OCI-LY1 (cell line): ENCODE measurements at regions not wholly inside any gene's neighbourhood (a gene's known extent, or its start where the extent isn't known, plus 50 kb on each side); places are given as distances from the start of the nearest gene placed in this dataset.

ENCODE experiments used
- H2AFZ ChIP-seq: fragments of 200-600 bp; sonication (generic), shearing (Covaris generic); 2 replicates; pipeline ENCODE4 v1.6.0; 2014; ENCODE audit warnings: antibody characterized with exemption, mild to moderate bottlenecking, low read length
- H3F3A ChIP-seq: fragments of 200-600 bp; sonication (generic), shearing (Covaris generic); 2 replicates; pipeline ENCODE4 v1.6.0; 2014; ENCODE audit warnings: mild to moderate bottlenecking, antibody characterized with exemption, low read length, moderate library complexity; ENCODE audit not compliant: insufficient read depth
- H3K27ac ChIP-seq: fragments of 200-600 bp; sonication (generic); 2 replicates; pipeline ENCODE4 v1.5.1; 2014; ENCODE audit warnings: low read length, mixed run types, mild to moderate bottlenecking, low read depth; ENCODE audit not compliant: poor library complexity, severe bottlenecking
- H3K27me3 ChIP-seq: fragments of 200-600 bp; sonication (generic); 2 replicates; pipeline ENCODE4 v1.6.0; 2014; ENCODE audit warnings: antibody characterized with exemption, mild to moderate bottlenecking, low read length, moderate library complexity; ENCODE audit not compliant: insufficient read depth
- H3K36me3 ChIP-seq: fragments of 200-600 bp; sonication (generic); 2 replicates; pipeline ENCODE4 v1.6.1; 2014; ENCODE audit warnings: mild to moderate bottlenecking, antibody characterized with exemption, low read length, moderate library complexity, mixed read lengths; ENCODE audit not compliant: insufficient read depth
- H3K4me1 ChIP-seq: fragments of 200-600 bp; sonication (generic); 2 replicates; pipeline ENCODE4 v1.5.1; 2014; ENCODE audit warnings: mild to moderate bottlenecking, low read length, moderate library complexity; ENCODE audit not compliant: insufficient read depth, severe bottlenecking
- H3K4me2 ChIP-seq: fragments of 200-600 bp; sonication (generic), shearing (Covaris generic); 2 replicates; pipeline ENCODE4 v1.6.1; 2014; ENCODE audit warnings: low read length
- H3K4me3 ChIP-seq: fragments of 200-600 bp; sonication (generic); 2 replicates; pipeline ENCODE4 v1.5.1; 2014; ENCODE audit warnings: low read length, low read depth, mild to moderate bottlenecking, mixed read lengths; ENCODE audit not compliant: poor library complexity, severe bottlenecking
- H3K79me2 ChIP-seq: fragments of 200-600 bp; shearing (Covaris generic); 2 replicates; pipeline ENCODE4 v1.6.1; 2016; ENCODE audit warnings: mixed run types, low read length, mixed read lengths; ENCODE audit not compliant: insufficient read depth
- H3K9ac ChIP-seq: fragments of 200-600 bp; sonication (generic), shearing (Covaris generic); 2 replicates; pipeline ENCODE4 v1.6.1; 2014; ENCODE audit warnings: mild to moderate bottlenecking, low read length, mixed read lengths
- H3K9me2 ChIP-seq: fragments of 200-600 bp; sonication (generic), shearing (Covaris generic); 2 replicates; pipeline ENCODE4 v1.6.1; 2014; ENCODE audit warnings: low read depth, mild to moderate bottlenecking, low read length, mixed read lengths
- H3K9me3 ChIP-seq: fragments of 200-600 bp; shearing (Covaris generic); 2 replicates; pipeline ENCODE4 v1.6.1; 2014; ENCODE audit warnings: low read length, mixed read lengths
- H4K20me1 ChIP-seq: fragments of 200-600 bp; sonication (generic), shearing (Covaris generic); 2 replicates; pipeline ENCODE4 v1.6.0; 2016; ENCODE audit warnings: mild to moderate bottlenecking, low read length; ENCODE audit not compliant: insufficient read depth
- EZH2 ChIP-seq: fragments of 200-600 bp; sonication (generic), shearing (Covaris generic); IDR thresholded peaks from 2 replicates; pipeline ENCODE4 v1.8.0; 2017; ENCODE audit warnings: borderline replicate concordance, mixed run types, mild to moderate bottlenecking, antibody characterized with exemption, low read length, moderate library complexity, mixed read lengths
- TF ChIP-seq, protein P1 (sequence below): fragments of 200-600 bp; sonication (generic), shearing (Covaris generic); IDR thresholded peaks from 2 replicates; pipeline ENCODE4 v1.5.1; 2017; ENCODE audit warnings: mild to moderate bottlenecking, antibody characterized with exemption, low read length, moderate library complexity, mixed read lengths

GRCh38 chr5:152271420-152271819, 133.7 kb downstream of the NMUR2 start:
- TF ChIP-seq EZH2: no peak
- TF ChIP-seq, protein P1, sequence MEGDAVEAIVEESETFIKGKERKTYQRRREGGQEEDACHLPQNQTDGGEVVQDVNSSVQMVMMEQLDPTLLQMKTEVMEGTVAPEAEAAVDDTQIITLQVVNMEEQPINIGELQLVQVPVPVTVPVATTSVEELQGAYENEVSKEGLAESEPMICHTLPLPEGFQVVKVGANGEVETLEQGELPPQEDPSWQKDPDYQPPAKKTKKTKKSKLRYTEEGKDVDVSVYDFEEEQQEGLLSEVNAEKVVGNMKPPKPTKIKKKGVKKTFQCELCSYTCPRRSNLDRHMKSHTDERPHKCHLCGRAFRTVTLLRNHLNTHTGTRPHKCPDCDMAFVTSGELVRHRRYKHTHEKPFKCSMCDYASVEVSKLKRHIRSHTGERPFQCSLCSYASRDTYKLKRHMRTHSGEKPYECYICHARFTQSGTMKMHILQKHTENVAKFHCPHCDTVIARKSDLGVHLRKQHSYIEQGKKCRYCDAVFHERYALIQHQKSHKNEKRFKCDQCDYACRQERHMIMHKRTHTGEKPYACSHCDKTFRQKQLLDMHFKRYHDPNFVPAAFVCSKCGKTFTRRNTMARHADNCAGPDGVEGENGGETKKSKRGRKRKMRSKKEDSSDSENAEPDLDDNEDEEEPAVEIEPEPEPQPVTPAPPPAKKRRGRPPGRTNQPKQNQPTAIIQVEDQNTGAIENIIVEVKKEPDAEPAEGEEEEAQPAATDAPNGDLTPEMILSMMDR: peak; percentile 33; the same call in 1 of the 2 replicates

GRCh38 chr5:152270096-152270495, 135.0 kb downstream of the NMUR2 start:
- Histone ChIP-seq H4K20me1 (no peaks in the 10 kb centered on the region), H2AFZ (no peak overlapping the region), H3K9me2 (no peaks in the 10 kb centered on the region), H3K4me3 (no peak overlapping the region), H3K9ac (no peak overlapping the region), H3K4me1 (no peaks in the 10 kb centered on the region), H3K9me3 (no peaks in the 10 kb centered on the region), H3K79me2 (no peaks in the 10 kb centered on the region), H3K36me3 (no peaks in the 10 kb centered on the region), H3K27me3 (no peaks in the 10 kb centered on the region), H3F3A (no peaks in the 10 kb centered on the region), H3K27ac (no peak overlapping the region), H3K4me2 (no peak overlapping the region)
- TF ChIP-seq, protein P1: no peak
- TF ChIP-seq EZH2: no peak

More at GRCh38 chr5:152271420-152271819, 133.7 kb downstream of the NMUR2 start:
- H4K20me1 ChIP-seq: no peaks in the 10 kb centered on the region
- no peaks in the 10 kb centered on the region for H3K36me3 ChIP-seq
- H3F3A ChIP-seq: no peaks in the 10 kb centered on the region
- H3K79me2 ChIP-seq: no peaks in the 10 kb centered on the region
- H3K4me2 ChIP-seq: no peak overlapping the region
- H3K9ac ChIP-seq: no peak overlapping the region
- H3K27me3 ChIP-seq: no peaks in the 10 kb centered on the region
- H3K4me1 ChIP-seq: no peaks in the 10 kb centered on the region
- no peaks in the 10 kb centered on the region for H3K9me3 ChIP-seq
- H3K27ac ChIP-seq: no peak overlapping the region
- no peaks in the 10 kb centered on the region for H3K9me2 ChIP-seq
- H3K4me3 ChIP-seq: no peak overlapping the region
- no peak overlapping the region for H2AFZ ChIP-seq

DNA sequence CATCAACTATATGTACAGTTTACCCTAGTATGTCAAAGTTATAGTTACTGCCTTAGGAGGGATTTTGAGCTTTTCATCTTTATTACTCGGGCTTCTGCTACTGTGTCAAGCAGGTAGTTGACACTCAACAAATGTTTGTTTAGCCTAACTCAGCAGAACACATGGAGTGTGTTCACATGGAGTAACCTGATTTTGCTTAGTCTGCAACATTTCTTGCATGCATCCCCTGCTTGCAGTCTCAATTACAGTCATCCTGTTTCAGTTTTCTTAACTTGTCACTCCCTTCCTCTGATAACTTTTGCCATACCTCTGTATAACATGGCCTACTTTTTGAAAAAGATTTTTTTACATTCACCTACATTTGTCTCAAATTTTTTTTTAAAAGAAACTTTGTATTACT, 135.5 kb downstream of the NMUR2 start:
- Histone ChIP-seq H3K4me3 (no peak overlapping the region), H3K9ac (no peak overlapping the region), H3K4me1 (no peaks in the 10 kb centered on the region), H4K20me1 (no peaks in the 10 kb centered on the region), H3K9me2 (no peaks in the 10 kb centered on the region), H3K36me3 (no peaks in the 10 kb centered on the region), H3K4me2 (no peak overlapping the region), H3K27ac (no peak overlapping the region), H3K27me3 (no peaks in the 10 kb centered on the region), H3K79me2 (no peaks in the 10 kb centered on the region), H3F3A (no peaks in the 10 kb centered on the region), H2AFZ (no peak overlapping the region), H3K9me3 (no peaks in the 10 kb centered on the region)
- TF ChIP-seq, protein P1: no peak
- no peak for TF ChIP-seq EZH2
